PC-3 (cell line): ENCODE measurements at regions not wholly inside any gene's neighbourhood (a gene's known extent, or its start where the extent isn't known, plus 50 kb on each side); places are given as distances from the start of the nearest gene placed in this dataset.

Source experiments
- CTCF ChIP-seq: fragments of 300-600 bp; sonication (generic); conservative IDR thresholded peaks from 2 replicates; pipeline ENCODE4 v1.5.1; 2017; ENCODE audit warnings: antibody characterized with exemption, low read depth, mild to moderate bottlenecking, low read length
- EZH2 ChIP-seq: fragments of 300-600 bp; sonication (generic); IDR thresholded peaks from one replicate; pipeline ENCODE4 v1.6.1; 2017; ENCODE audit warnings: antibody characterized with exemption, mild to moderate bottlenecking, low read length; ENCODE audit not compliant: unreplicated experiment
- EZH2phosphoT487 ChIP-seq: fragments of 300-600 bp; sonication (generic); IDR thresholded peaks from 2 replicates; pipeline ENCODE4 v1.6.1; 2018; ENCODE audit warnings: mild to moderate bottlenecking, antibody characterized with exemption, low read length, borderline replicate concordance

GRCh38 chr2:16172324-16173175 lies 232.2 kb downstream of the MYCN start:
- TF ChIP-seq CTCF: no peak
- TF ChIP-seq EZH2: no peak
- no peak for TF ChIP-seq EZH2phosphoT487
